WTC11 (cell line): ENCODE measurements at regions not wholly inside any gene's neighbourhood (a gene's known extent, or its start where the extent isn't known, plus 50 kb on each side); places are given as distances from the start of the nearest gene placed in this dataset.

Experiments used
- ARID4B ChIP-seq: sonication (generic); formaldehyde crosslinking; IDR thresholded peaks from 2 replicates; pipeline ENCODE4 v1.8.0; 2023; ENCODE audit warnings: missing genetic modification reagents, mild to moderate bottlenecking, borderline replicate concordance
- CTCF ChIP-seq: fragments of 200-600 bp; IDR thresholded peaks from 2 replicates; pipeline ENCODE4 v1.8.0; 2022; ENCODE audit warnings: antibody characterized with exemption
- E2F4 ChIP-seq: sonication (generic); formaldehyde crosslinking; IDR thresholded peaks from 2 replicates; pipeline ENCODE4 v1.8.1; 2022; ENCODE audit warnings: low read depth, mild to moderate bottlenecking, moderate library complexity, missing genetic modification reagents, borderline replicate concordance
- NR1H2 ChIP-seq: sonication (generic); formaldehyde crosslinking; IDR thresholded peaks from 2 replicates; pipeline ENCODE4 v1.9.0; 2021; ENCODE audit warnings: mild to moderate bottlenecking, moderate library complexity, missing genetic modification reagents
- NR3C1 ChIP-seq: sonication (generic); formaldehyde crosslinking; conservative IDR thresholded peaks from 2 replicates; pipeline ENCODE4 v1.8.1; 2023; ENCODE audit warnings: low read depth, mild to moderate bottlenecking, missing genetic modification reagents
- USF1 ChIP-seq: sonication (generic); formaldehyde crosslinking; IDR thresholded peaks from 2 replicates; pipeline ENCODE4 v1.8.0; 2022; ENCODE audit warnings: mild to moderate bottlenecking, missing genetic modification reagents
- ZBTB43 ChIP-seq: sonication (generic); formaldehyde crosslinking; IDR thresholded peaks from 2 replicates; pipeline ENCODE4 v1.8.1; 2023; ENCODE audit warnings: mild to moderate bottlenecking, missing genetic modification reagents
- ZNF416 ChIP-seq: fragments of 250-450 bp; sonication (Bioruptor Pico); IDR thresholded peaks from 2 replicates; pipeline ENCODE4 v1.9.0; 2021; ENCODE audit warnings: mild to moderate bottlenecking, inconsistent platforms
- ZNF425 ChIP-seq: fragments of 250-450 bp; sonication (Bioruptor Pico); conservative IDR thresholded peaks from 2 replicates; pipeline ENCODE4 v1.9.0; 2021; ENCODE audit warnings: mild to moderate bottlenecking

GRCh38 chr2:139645617-139646016 is 865.4 kb upstream of the NXPH2 start:
- TF ChIP-seq CTCF = no peak
- no peak for TF ChIP-seq ARID4B (CRISPR knock-in tag)
- no peak for TF ChIP-seq NR1H2 (CRISPR knock-in tag)
- no peak for TF ChIP-seq NR3C1 (CRISPR knock-in tag)
- TF ChIP-seq USF1 (CRISPR knock-in tag) = no peak
- TF ChIP-seq E2F4 = no peak
- no peak for TF ChIP-seq ZBTB43 (CRISPR knock-in tag)
- no peak for TF ChIP-seq ZNF425 (CRISPR knock-in tag)
- TF ChIP-seq ZNF416 (CRISPR knock-in tag) = no peak
